Activated CD8-positive, alpha-beta T cell treated with anti-CD3 and anti-CD28 coated beads for 36 hours (primary cell): ENCODE measurements at regions not wholly inside any gene's neighbourhood (a gene's known extent, or its start where the extent isn't known, plus 50 kb on each side); places are given as distances from the start of the nearest gene placed in this dataset.

Experiments used
- ATAC-seq: fragments of 200-7000 bp; cut with Tn5 transposase; one replicate; pipeline ENCODE4 v1.10.0; 2021; ENCODE audit warnings: mild to moderate bottlenecking, moderate library complexity
- CTCF ChIA-PET: fragments of 350-600 bp; sonication (Branson Sonifier 250); formaldehyde crosslinking; loops from one replicate; lab custom pipeline; 2021; ENCODE audit warnings: antibody characterized with exemption; lab: Charles Lee
- POLR2A ChIA-PET: fragments of 350-600 bp; sonication (Branson Sonifier 250); formaldehyde crosslinking; loops from one replicate; lab custom pipeline; 2021; ENCODE audit warnings: antibody characterized with exemption; lab: Charles Lee
- DNase-seq: peaks from one replicate; pipeline ENCODE4 v3.0.0-alpha.2; 2020
- H3K27ac Mint-ChIP-seq: one replicate; pipeline ENCODE4 v1.8.0; 2021; ENCODE audit warnings: mild to moderate bottlenecking, mixed read lengths
- H3K27me3 Mint-ChIP-seq: one replicate; pipeline ENCODE4 v1.8.0; 2021; ENCODE audit warnings: mixed read lengths
- H3K36me3 Mint-ChIP-seq: one replicate; pipeline ENCODE4 v1.8.0; 2021; ENCODE audit warnings: low read depth, mixed read lengths
- H3K4me1 Mint-ChIP-seq: one replicate; pipeline ENCODE4 v1.8.0; 2021; ENCODE audit warnings: low read depth, mixed read lengths
- H3K4me3 Mint-ChIP-seq: one replicate; pipeline ENCODE4 v1.8.0; 2021; ENCODE audit warnings: mild to moderate bottlenecking, moderate library complexity, mixed read lengths
- H3K9me3 Mint-ChIP-seq: one replicate; pipeline ENCODE4 v1.8.0; 2021; ENCODE audit warnings: mixed read lengths
- CTCF ChIP-seq: fragments of 200-600 bp; IDR thresholded peaks from one replicate; pipeline ENCODE4 v1.8.0; 2022; ENCODE audit warnings: antibody characterized with exemption, mild to moderate bottlenecking
- intact Hi-C: fragments of 100-400 bp; cut with micrococcal nuclease; formaldehyde crosslinking; loops from one replicate; pipeline ENCODE4 v1.10.0; 2022

- intact Hi-C loops: no loop called here
- H3K27me3 Mint-ChIP-seq: peaks cover 15% of the 10 kb centered on the region
These were observed 254.8 kb downstream of the FOXL1 start for GRCh38 chr16:86833136-86833535.

GRCh38 chr16:86834451-86835035, 256.2 kb downstream of the FOXL1 start:
- Mint-ChIP-seq H3K9me3 (no peaks in the 10 kb centered on the region), H3K4me3 (no peak overlapping the region), H3K27ac (no peak overlapping the region), H3K36me3 (no peaks in the 10 kb centered on the region), H3K4me1 (no peaks in the 10 kb centered on the region), H3K27me3 (peaks cover 8% of the 10 kb centered on the region)
- POLR2A ChIA-PET: no interaction called here
- intact Hi-C loops: no loop called here
- CTCF ChIA-PET: no interaction called here
- TF ChIP-seq CTCF: no peak
- no peak for ATAC-seq
- DNase-seq: no peak

More at GRCh38 chr16:86833136-86833535, 254.8 kb downstream of the FOXL1 start:
- no peaks in the 10 kb centered on the region for H3K9me3 Mint-ChIP-seq
- no peaks in the 10 kb centered on the region for H3K4me1 Mint-ChIP-seq
- ATAC-seq (no peak), DNase-seq (no peak)
- TF ChIP-seq CTCF: no peak
- H3K27ac Mint-ChIP-seq: no peak overlapping the region
- no peaks in the 10 kb centered on the region for H3K36me3 Mint-ChIP-seq
- ChIA-PET POLR2A (no interaction called here), CTCF (no interaction called here)
- H3K4me3 Mint-ChIP-seq: no peak overlapping the region

- intact Hi-C loops: no loop called here
- ATAC-seq (no peak), DNase-seq (no peak)
- H3K9me3 Mint-ChIP-seq: no peaks in the 10 kb centered on the region
- ChIA-PET CTCF (no interaction called here), POLR2A (no interaction called here)
- H3K27ac Mint-ChIP-seq: no peak overlapping the region
- no peak overlapping the region for H3K4me3 Mint-ChIP-seq
- H3K27me3 Mint-ChIP-seq: peaks cover 1% of the 10 kb centered on the region
- no peaks in the 10 kb centered on the region for H3K4me1 Mint-ChIP-seq
- TF ChIP-seq CTCF: no peak
- H3K36me3 Mint-ChIP-seq: no peaks in the 10 kb centered on the region
These were observed 257.6 kb downstream of the FOXL1 start for GRCh38 chr16:86835982-86836381.

- POLR2A ChIA-PET: no interaction called here
- no peaks in the 10 kb centered on the region for H3K36me3 Mint-ChIP-seq
- H3K27me3 Mint-ChIP-seq: peaks cover 1% of the 10 kb centered on the region
- CTCF ChIA-PET: no interaction called here
- no peak for TF ChIP-seq CTCF
- ATAC-seq (no peak), DNase-seq (no peak)
- H3K9me3 Mint-ChIP-seq: no peaks in the 10 kb centered on the region
- no peaks in the 10 kb centered on the region for H3K4me1 Mint-ChIP-seq
- no peak overlapping the region for H3K4me3 Mint-ChIP-seq
- no peak overlapping the region for H3K27ac Mint-ChIP-seq
- intact Hi-C loops: no loop called here
These were observed 258.3 kb downstream of the FOXL1 start for GRCh38 chr16:86836503-86837129.

- H3K36me3 Mint-ChIP-seq: no peaks in the 10 kb centered on the region
These were observed 265.5 kb downstream of the FOXL1 start for GRCh38 chr16:86843812-86844211.

More at GRCh38 chr16:86843812-86844211, 265.5 kb downstream of the FOXL1 start:
- intact Hi-C loops: no loop called here
- no peaks in the 10 kb centered on the region for H3K27me3 Mint-ChIP-seq
- no peak for ATAC-seq
- ChIA-PET CTCF (no interaction called here), POLR2A (no interaction called here)
- no peaks in the 10 kb centered on the region for H3K4me1 Mint-ChIP-seq
- no peak for DNase-seq
- no peak for TF ChIP-seq CTCF
- peaks cover 4% of the 10 kb centered on the region for H3K9me3 Mint-ChIP-seq
- H3K27ac Mint-ChIP-seq: no peak overlapping the region
- H3K4me3 Mint-ChIP-seq: no peak overlapping the region
